ENCODE measurements at regions not wholly inside any gene's neighbourhood (a gene's known extent, or its start where the extent isn't known, plus 50 kb on each side); places are given as distances from the start of the nearest gene placed in this dataset.

GRCh38 chr18:25597476-25597875 lies 245.5 kb upstream of the ZNF521 start:
- H2BK120ac ChIP-seq (ENCODE audit: low read depth, low read length): no peak overlapping the region
- no peak overlapping the region for H4K5ac ChIP-seq (ENCODE audit: low read depth, low read length)
- H3K4me3 ChIP-seq (ENCODE audit: insufficient read depth, low read depth, low read length): no peak overlapping the region
- H3K4me1 ChIP-seq (ENCODE audit: control insufficient read depth, insufficient read depth, low read length): no peaks in the 10 kb centered on the region
- ChIA-PET POLR2A (ENCODE audit: unreplicated experiment) (no interaction called here), CTCF (no interaction called here)
- no peak overlapping the region for H3K23ac ChIP-seq (ENCODE audit: low read depth, low read length)
- H3K9ac ChIP-seq (ENCODE audit: low read depth, low read length): no peak overlapping the region
- no peaks in the 10 kb centered on the region for H3K36me3 ChIP-seq (ENCODE audit: control insufficient read depth, insufficient read depth, low read length)
- no peak overlapping the region for H3K18ac ChIP-seq (ENCODE audit: low read depth, low read length)
- no peak overlapping the region for H3K56ac ChIP-seq (ENCODE audit: extremely low read depth, insufficient read depth, low read length)
- no peaks in the 10 kb centered on the region for H3K9me1 ChIP-seq (ENCODE audit: insufficient read depth, low read length)
- DNase-seq (no peak), ATAC-seq (ENCODE audit: low read depth) (no peak)
- no peak overlapping the region for H2AFZ ChIP-seq (replicated peaks; ENCODE audit: low read length, poor library complexity)
- no peak overlapping the region for H2AK5ac ChIP-seq (ENCODE audit: low read depth, low read length)
- H3K4me2 ChIP-seq (ENCODE audit: low read depth, low read length): no peak overlapping the region
- H3K9me3 ChIP-seq (ENCODE audit: control insufficient read depth, insufficient read depth, low read length): no peaks in the 10 kb centered on the region
- no peak for TF ChIP-seq CHD1 (IDR thresholded peaks at IDR 0.05; ENCODE audit: low read depth, low read length)
- TF ChIP-seq FOS (IDR thresholded peaks at IDR 0.05; ENCODE audit: low read depth, low read length): no peak
- TF ChIP-seq RFX5 (IDR thresholded peaks at IDR 0.05; ENCODE audit: low read depth, low read length): no peak
- no peak for TF ChIP-seq MAFK (IDR thresholded peaks at IDR 0.05; ENCODE audit: low read depth, low read length)
- TF ChIP-seq ELK1 (IDR thresholded peaks at IDR 0.05; ENCODE audit: borderline replicate concordance, low read depth, low read length): no peak
- no peak for TF ChIP-seq CEBPB (IDR thresholded peaks at IDR 0.05; ENCODE audit: low read depth, low read length)
- no peak for TF ChIP-seq MAZ (IDR thresholded peaks at IDR 0.05; ENCODE audit: borderline replicate concordance, low read depth, low read length)
- no peak for TF ChIP-seq BHLHE40 (IDR thresholded peaks at IDR 0.05; ENCODE audit: low read depth, low read length)
- TF ChIP-seq MXI1 (IDR thresholded peaks at IDR 0.05; ENCODE audit: borderline replicate concordance, low read depth, low read length): no peak
- TF ChIP-seq RAD21 (IDR thresholded peaks at IDR 0.05; ENCODE audit: low read length): no peak
- TF ChIP-seq CTCF (conservative IDR thresholded peaks at IDR 0.05; ENCODE audit: low read depth, low read length): no peak
- TF ChIP-seq SMC3 (IDR thresholded peaks at IDR 0.05; ENCODE audit: low read depth, low read length): no peak
- no peak for TF ChIP-seq POLR2A (IDR thresholded peaks at IDR 0.05; ENCODE audit: low read depth, low read length)
- H2BK20ac ChIP-seq (ENCODE audit: low read depth, low read length): no peak overlapping the region
- peaks cover 8% of the 10 kb centered on the region for H3K27me3 ChIP-seq (ENCODE audit: control insufficient read depth, insufficient read depth, low read length)
- H4K8ac ChIP-seq (ENCODE audit: low read depth in 2 of 2, low read length in 2 of 2): no peak overlapping the region
- H3K27ac ChIP-seq (ENCODE audit: insufficient read depth, low read length): no peak overlapping the region
- H4K20me1 ChIP-seq (ENCODE audit: insufficient read depth, low read length): no peaks in the 10 kb centered on the region
- in situ Hi-C loops (cut with MboI; ENCODE audit: low sequenced_read_pairs): no loop called here
- H2BK5ac ChIP-seq (ENCODE audit: low read depth, low read length, poor library complexity, severe bottlenecking): no peak overlapping the region
- dilution Hi-C loops (cut with HindIII; ENCODE audit: low sequenced_read_pairs, unreplicated experiment): no loop called here
- intact Hi-C loops (cut with micrococcal nuclease): loop anchor here (1.0 kb wide), 1 partner anchor 36 kb away; no protein-coding TSS in a partner anchor
- no peak overlapping the region for H3K14ac ChIP-seq (replicated peaks; ENCODE audit: low read depth, low read length)
- no peak overlapping the region for H3K4ac ChIP-seq (ENCODE audit: low read depth, low read length)
- H2AK9ac ChIP-seq (replicated peaks; ENCODE audit: low read depth, low read length, poor library complexity): no peak overlapping the region
- no peak overlapping the region for H2BK15ac ChIP-seq (ENCODE audit: low read depth, low read length)
- WGBS, 2 experiments (ENCODE audit: extremely low coverage in 2 of 2, insufficient read length in 1 of 2): 73% methylated on average over 4 of the region's 9 CpGs; no CpG with 5 or more reads in 1 of the 2 experiments
- no peak overlapping the region for H4K91ac ChIP-seq (ENCODE audit: insufficient read depth, low read depth, low read length)
- BruUV-seq (replicated peaks): no TSS peak
- H3K79me1 ChIP-seq (ENCODE audit: low read depth in 1 of 2, low read length in 2 of 2): no peaks in the 10 kb centered on the region

Measured in IMR-90 (cell line).